ENCODE measurements at regions not wholly inside any gene's neighbourhood (a gene's known extent, or its start where the extent isn't known, plus 50 kb on each side); places are given as distances from the start of the nearest gene placed in this dataset.

DNA sequence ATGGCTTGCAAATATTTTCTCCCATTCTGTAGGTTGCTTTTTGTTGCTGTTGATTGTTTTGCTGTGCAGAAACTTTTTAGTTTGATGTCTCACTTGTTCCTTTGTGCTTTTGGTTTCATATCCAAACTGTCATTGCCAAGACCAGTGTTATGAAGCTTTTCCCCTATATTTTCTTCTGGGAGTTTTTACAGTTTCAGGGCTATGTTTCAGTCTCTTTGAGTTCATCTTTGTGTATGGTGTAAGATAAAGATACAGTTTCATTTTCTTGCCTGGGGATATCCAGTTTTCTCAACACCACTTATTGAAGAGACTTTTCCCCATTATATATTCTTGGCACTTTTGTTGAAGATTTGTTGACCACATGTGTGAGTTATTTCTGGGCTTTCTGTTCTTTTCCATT is 139.9 kb downstream of the MRPL57 start:
- no peak overlapping the region for H3K4me3 ChIP-seq (ENCODE audit: low read depth, low read length)
- TF ChIP-seq, protein P1, sequence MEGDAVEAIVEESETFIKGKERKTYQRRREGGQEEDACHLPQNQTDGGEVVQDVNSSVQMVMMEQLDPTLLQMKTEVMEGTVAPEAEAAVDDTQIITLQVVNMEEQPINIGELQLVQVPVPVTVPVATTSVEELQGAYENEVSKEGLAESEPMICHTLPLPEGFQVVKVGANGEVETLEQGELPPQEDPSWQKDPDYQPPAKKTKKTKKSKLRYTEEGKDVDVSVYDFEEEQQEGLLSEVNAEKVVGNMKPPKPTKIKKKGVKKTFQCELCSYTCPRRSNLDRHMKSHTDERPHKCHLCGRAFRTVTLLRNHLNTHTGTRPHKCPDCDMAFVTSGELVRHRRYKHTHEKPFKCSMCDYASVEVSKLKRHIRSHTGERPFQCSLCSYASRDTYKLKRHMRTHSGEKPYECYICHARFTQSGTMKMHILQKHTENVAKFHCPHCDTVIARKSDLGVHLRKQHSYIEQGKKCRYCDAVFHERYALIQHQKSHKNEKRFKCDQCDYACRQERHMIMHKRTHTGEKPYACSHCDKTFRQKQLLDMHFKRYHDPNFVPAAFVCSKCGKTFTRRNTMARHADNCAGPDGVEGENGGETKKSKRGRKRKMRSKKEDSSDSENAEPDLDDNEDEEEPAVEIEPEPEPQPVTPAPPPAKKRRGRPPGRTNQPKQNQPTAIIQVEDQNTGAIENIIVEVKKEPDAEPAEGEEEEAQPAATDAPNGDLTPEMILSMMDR (IDR thresholded peaks at IDR 0.05; ENCODE audit: borderline replicate concordance, insufficient read depth, low read depth, low read length): no peak

GRCh38 chr13:21318891-21319532 is 140.1 kb downstream of the ZDHHC20 start:
- no peak overlapping the region for H3K4me3 ChIP-seq (ENCODE audit: low read depth, low read length)
- TF ChIP-seq, protein P1 (IDR thresholded peaks at IDR 0.05; ENCODE audit: borderline replicate concordance, insufficient read depth, low read depth, low read length): no peak

DNA sequence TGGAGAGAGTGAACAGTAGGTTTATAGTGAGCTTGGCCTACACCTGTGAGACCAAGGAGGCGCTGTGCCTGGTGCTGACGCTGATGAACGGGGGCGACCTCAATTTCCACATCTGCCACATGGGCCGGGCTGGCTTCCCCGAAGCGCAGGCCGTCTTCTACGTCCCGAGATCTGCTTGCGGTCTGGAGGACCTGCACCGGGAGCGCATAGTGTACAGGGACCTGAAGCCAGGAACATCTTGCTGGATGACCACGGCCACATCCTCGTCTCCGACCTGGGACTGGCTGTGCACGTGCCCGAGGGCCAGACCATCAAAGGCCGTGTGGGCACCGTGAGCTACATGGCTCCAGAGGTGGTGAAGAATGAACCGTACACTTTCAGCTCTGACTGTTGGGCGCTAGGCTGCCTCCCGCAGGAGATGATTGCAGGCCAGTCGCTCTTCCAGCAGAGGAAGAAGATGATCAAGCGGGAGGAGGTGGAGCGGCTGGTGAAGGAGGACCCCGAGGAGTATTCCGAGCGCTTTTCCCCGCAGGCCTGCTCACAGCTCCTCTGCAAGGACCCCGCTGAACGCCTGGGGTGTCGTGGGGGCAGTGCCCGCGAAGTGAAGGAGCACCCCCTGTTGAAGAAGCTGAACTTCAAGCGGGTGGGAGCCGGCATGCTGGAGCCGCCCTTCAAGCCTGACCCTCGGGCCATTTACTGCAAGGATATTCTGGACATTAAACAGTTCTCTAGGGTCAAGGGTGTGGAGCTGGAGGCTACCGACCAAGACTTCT is 139.0 kb downstream of the ZDHHC20 start:
- TF ChIP-seq, protein P1 (IDR thresholded peaks at IDR 0.05; ENCODE audit: borderline replicate concordance, insufficient read depth, low read depth, low read length): no peak
- H3K4me3 ChIP-seq (ENCODE audit: low read depth, low read length): no peak overlapping the region

DNA sequence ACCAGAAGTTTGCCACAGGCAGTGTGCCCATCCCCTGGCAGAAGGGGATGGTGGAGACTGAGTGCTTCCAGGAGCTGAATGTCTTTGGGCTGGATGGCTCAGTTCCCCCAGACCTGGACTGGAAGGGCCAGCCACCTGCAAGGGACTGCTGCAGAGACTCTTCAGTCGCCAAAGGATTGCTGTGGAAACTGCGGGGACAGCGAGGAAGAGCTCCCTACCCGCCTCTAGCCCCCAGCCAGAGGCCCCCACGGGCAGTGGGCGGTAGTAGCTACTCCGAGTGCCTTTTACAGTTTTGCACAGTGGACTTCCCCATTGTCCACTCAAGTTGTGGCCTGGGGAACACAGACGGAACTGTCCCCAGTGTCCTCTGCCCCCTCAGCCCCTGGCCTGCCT is 138.5 kb downstream of the ZDHHC20 start:
- no peak overlapping the region for H3K4me3 ChIP-seq (ENCODE audit: low read depth, low read length)
- TF ChIP-seq, protein P1 (IDR thresholded peaks at IDR 0.05; ENCODE audit: borderline replicate concordance, insufficient read depth, low read depth, low read length): no peak

DNA sequence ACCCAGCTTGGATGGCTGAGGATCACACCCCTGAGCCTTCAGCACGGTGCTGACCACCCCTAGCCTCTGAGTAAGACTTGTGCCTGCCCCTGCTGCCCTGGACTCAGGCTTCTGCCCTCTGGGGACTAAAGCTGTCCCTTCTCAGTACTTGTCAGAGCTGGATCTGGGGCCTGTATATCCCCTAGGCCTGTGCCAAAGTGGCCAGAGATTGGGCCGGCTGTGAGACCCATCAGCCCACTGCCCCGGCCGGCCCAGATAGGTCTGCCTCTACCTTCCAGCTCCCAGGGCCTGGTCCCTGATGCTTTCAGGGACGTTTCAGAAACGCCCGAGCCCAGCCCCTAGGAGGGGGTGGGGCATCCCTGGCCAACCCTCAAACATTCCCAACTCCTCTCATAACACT is 137.8 kb downstream of the ZDHHC20 start:
- H3K4me3 ChIP-seq (ENCODE audit: low read depth, low read length): no peak overlapping the region
- TF ChIP-seq, protein P1 (IDR thresholded peaks at IDR 0.05; ENCODE audit: borderline replicate concordance, insufficient read depth, low read depth, low read length): no peak

DNA sequence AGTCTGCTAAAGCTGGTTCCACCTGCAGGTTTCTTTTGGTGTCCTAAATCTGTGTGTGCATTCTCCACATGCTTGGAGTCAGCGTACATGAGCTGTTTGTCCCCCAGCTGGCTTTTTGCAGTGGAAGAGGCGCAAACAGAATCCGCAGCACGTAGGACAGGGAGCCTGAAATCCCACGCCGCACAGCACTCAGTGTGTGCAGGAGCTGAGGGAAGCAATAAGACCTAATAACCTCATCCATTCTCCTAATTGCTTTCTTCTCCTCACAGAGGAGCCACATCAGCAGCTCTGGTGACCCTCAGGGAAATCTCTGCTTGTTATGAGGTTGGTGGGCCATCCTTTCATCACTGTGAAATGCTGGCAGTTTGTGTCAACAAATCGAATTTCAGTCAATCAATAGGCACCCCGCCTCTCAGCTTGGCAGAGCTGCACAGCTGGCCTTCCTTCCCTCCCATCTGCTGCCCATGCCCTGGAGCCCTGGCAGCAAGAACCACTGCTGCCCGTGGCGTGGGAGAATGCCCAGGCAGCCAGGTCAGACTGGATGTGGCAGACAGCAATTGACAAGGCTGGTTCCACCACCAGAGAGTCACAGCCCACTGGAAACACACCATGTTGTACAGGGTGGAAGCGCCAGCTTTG is 136.7 kb downstream of the ZDHHC20 start:
- H3K4me3 ChIP-seq (ENCODE audit: low read depth, low read length): no peak overlapping the region

More for the DNA sequence above, 136.7 kb downstream of the ZDHHC20 start:
- TF ChIP-seq, protein P1 (IDR thresholded peaks at IDR 0.05; ENCODE audit: borderline replicate concordance, insufficient read depth, low read depth, low read length): no peak
